ENCODE measurements at regions not wholly inside any gene's neighbourhood (a gene's known extent, or its start where the extent isn't known, plus 50 kb on each side); places are given as distances from the start of the nearest gene placed in this dataset.

GRCh38 chrX:6803607-6804006, 268.7 kb upstream of the VCX3A start:
- TF ChIP-seq, protein P1, sequence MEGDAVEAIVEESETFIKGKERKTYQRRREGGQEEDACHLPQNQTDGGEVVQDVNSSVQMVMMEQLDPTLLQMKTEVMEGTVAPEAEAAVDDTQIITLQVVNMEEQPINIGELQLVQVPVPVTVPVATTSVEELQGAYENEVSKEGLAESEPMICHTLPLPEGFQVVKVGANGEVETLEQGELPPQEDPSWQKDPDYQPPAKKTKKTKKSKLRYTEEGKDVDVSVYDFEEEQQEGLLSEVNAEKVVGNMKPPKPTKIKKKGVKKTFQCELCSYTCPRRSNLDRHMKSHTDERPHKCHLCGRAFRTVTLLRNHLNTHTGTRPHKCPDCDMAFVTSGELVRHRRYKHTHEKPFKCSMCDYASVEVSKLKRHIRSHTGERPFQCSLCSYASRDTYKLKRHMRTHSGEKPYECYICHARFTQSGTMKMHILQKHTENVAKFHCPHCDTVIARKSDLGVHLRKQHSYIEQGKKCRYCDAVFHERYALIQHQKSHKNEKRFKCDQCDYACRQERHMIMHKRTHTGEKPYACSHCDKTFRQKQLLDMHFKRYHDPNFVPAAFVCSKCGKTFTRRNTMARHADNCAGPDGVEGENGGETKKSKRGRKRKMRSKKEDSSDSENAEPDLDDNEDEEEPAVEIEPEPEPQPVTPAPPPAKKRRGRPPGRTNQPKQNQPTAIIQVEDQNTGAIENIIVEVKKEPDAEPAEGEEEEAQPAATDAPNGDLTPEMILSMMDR (conservative IDR thresholded peaks at IDR 0.05; ENCODE audit: low read depth, low read length) = no peak
- no peak overlapping the region for H3K4me3 ChIP-seq (ENCODE audit: low read depth, low read length)
- no peak for DNase-seq (ENCODE audit: low read depth)

GRCh38 chrX:6793000-6793399, 258.1 kb upstream of the VCX3A start:
- H3K4me3 ChIP-seq (ENCODE audit: low read depth, low read length) = no peak overlapping the region
- DNase-seq (ENCODE audit: low read depth) = no peak
- TF ChIP-seq, protein P1 (conservative IDR thresholded peaks at IDR 0.05; ENCODE audit: low read depth, low read length) = no peak

DNA sequence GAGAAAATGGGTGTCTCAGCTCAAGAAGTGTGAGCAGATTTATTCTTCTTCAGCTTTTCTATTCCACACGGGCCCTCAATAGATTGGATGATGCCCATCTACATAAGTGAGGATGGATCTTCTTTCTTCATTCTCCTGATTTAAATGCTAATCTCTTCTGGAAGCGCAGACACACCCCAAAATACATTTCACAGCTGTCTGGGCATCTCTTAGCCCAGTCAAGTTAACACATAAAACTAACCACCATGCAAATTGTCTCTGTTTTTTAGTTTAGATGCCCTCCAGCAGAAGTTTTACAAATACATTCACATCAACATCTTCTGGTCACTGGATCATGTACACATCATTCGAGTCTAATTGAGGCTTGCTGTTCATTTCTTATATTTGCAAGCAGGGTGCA, 249.0 kb upstream of the VCX3A start:
- no peak overlapping the region for H3K4me3 ChIP-seq (ENCODE audit: low read depth, low read length)
- DNase-seq (ENCODE audit: low read depth) = no peak
- TF ChIP-seq, protein P1 (conservative IDR thresholded peaks at IDR 0.05; ENCODE audit: low read depth, low read length) = no peak

GRCh38 chrX:6782831-6783230, 247.9 kb upstream of the VCX3A start:
- H3K4me3 ChIP-seq (ENCODE audit: low read depth, low read length) = no peak overlapping the region
- TF ChIP-seq, protein P1 (conservative IDR thresholded peaks at IDR 0.05; ENCODE audit: low read depth, low read length) = no peak
- no peak for DNase-seq (ENCODE audit: low read depth)

GRCh38 chrX:6778544-6779503, 243.9 kb upstream of the VCX3A start:
- no peak overlapping the region for H3K4me3 ChIP-seq (ENCODE audit: low read depth, low read length)
- DNase-seq (ENCODE audit: low read depth) = no peak
- TF ChIP-seq, protein P1 (conservative IDR thresholded peaks at IDR 0.05; ENCODE audit: low read depth, low read length) = no peak

- DNase-seq (ENCODE audit: low read depth) = no peak
- H3K4me3 ChIP-seq (ENCODE audit: low read depth, low read length) = no peak overlapping the region
- TF ChIP-seq, protein P1 (conservative IDR thresholded peaks at IDR 0.05; ENCODE audit: low read depth, low read length) = no peak
These were observed 242.5 kb upstream of the VCX3A start for GRCh38 chrX:6777238-6778002.

Data from choroid plexus epithelial cell (primary cell).